Mesothelial cell of epicardium (in vitro differentiated cells): ENCODE measurements at regions not wholly inside any gene's neighbourhood (a gene's known extent, or its start where the extent isn't known, plus 50 kb on each side); places are given as distances from the start of the nearest gene placed in this dataset.

Experiments
- DNase-seq, 2 experiments: peaks; one replicate each; pipeline ENCODE4 v3.0.0; 2021; ENCODE audit warnings: low spot score in 2 of 2; ENCODE audit not compliant: unreplicated experiment in 2 of 2
- H3K27ac Mint-ChIP-seq: 2 replicates; pipeline ENCODE4 v1.8.0; 2021; ENCODE audit warnings: mixed read lengths
- H3K27me3 Mint-ChIP-seq: 2 replicates; pipeline ENCODE4 v1.8.0; 2021; ENCODE audit warnings: low read depth, mixed read lengths
- H3K36me3 Mint-ChIP-seq: 2 replicates; pipeline ENCODE4 v1.8.0; 2021; ENCODE audit warnings: mixed read lengths
- H3K4me1 Mint-ChIP-seq: 2 replicates; pipeline ENCODE4 v1.8.0; 2021; ENCODE audit warnings: mixed read lengths
- H3K4me3 Mint-ChIP-seq: 2 replicates; pipeline ENCODE4 v1.8.0; 2021; ENCODE audit warnings: mild to moderate bottlenecking, moderate library complexity, mixed read lengths
- H3K9me3 Mint-ChIP-seq: 2 replicates; pipeline ENCODE4 v1.8.0; 2021; ENCODE audit warnings: mixed read lengths
- CTCF ChIP-seq: fragments of 200-600 bp; sonication (generic); IDR thresholded peaks from one replicate; pipeline ENCODE4 v1.5.0; 2021; ENCODE audit warnings: antibody characterized with exemption; ENCODE audit not compliant: unreplicated experiment

- TF ChIP-seq CTCF: no peak
- H3K9me3 Mint-ChIP-seq: no peaks in the 10 kb centered on the region
Measured at GRCh38 chr6:128754658-128755256, 128.2 kb upstream of the LAMA2 start.

GRCh38 chr6:128743974-128744765 is 138.8 kb upstream of the LAMA2 start:
- H3K4me3 Mint-ChIP-seq: no peak overlapping the region
- H3K4me1 Mint-ChIP-seq: no peaks in the 10 kb centered on the region
- peaks cover 30% of the 10 kb centered on the region for H3K9me3 Mint-ChIP-seq
- DNase-seq: no peak
- H3K36me3 Mint-ChIP-seq: no peaks in the 10 kb centered on the region
- H3K27me3 Mint-ChIP-seq: no peaks in the 10 kb centered on the region
- no peak overlapping the region for H3K27ac Mint-ChIP-seq
- TF ChIP-seq CTCF: no peak

More at GRCh38 chr6:128754658-128755256, 128.2 kb upstream of the LAMA2 start:
- Mint-ChIP-seq H3K4me3 (no peak overlapping the region), H3K27ac (no peak overlapping the region), H3K4me1 (no peaks in the 10 kb centered on the region), H3K27me3 (no peaks in the 10 kb centered on the region), H3K36me3 (no peaks in the 10 kb centered on the region)
- DNase-seq: no peak

GRCh38 chr6:128742900-128743299 is 140.0 kb upstream of the LAMA2 start:
- no peaks in the 10 kb centered on the region for H3K4me1 Mint-ChIP-seq

GRCh38 chr6:128740951-128741350 is 142.0 kb upstream of the LAMA2 start:
- TF ChIP-seq CTCF: no peak
- no peak overlapping the region for H3K27ac Mint-ChIP-seq
- DNase-seq: no peak
- no peaks in the 10 kb centered on the region for H3K4me1 Mint-ChIP-seq
- H3K4me3 Mint-ChIP-seq: no peak overlapping the region
- peaks cover 26% of the 10 kb centered on the region for H3K9me3 Mint-ChIP-seq
- H3K27me3 Mint-ChIP-seq: no peaks in the 10 kb centered on the region
- H3K36me3 Mint-ChIP-seq: no peaks in the 10 kb centered on the region

More at GRCh38 chr6:128742900-128743299, 140.0 kb upstream of the LAMA2 start:
- H3K27ac Mint-ChIP-seq: no peak overlapping the region
- no peak for TF ChIP-seq CTCF
- no peak for DNase-seq
- no peaks in the 10 kb centered on the region for H3K36me3 Mint-ChIP-seq
- H3K9me3 Mint-ChIP-seq: peaks cover 23% of the 10 kb centered on the region
- no peaks in the 10 kb centered on the region for H3K27me3 Mint-ChIP-seq
- no peak overlapping the region for H3K4me3 Mint-ChIP-seq

GRCh38 chr6:128739112-128739511 is 143.8 kb upstream of the LAMA2 start:
- no peak for TF ChIP-seq CTCF
- H3K9me3 Mint-ChIP-seq: peaks cover 26% of the 10 kb centered on the region
- H3K27me3 Mint-ChIP-seq: no peaks in the 10 kb centered on the region
- no peaks in the 10 kb centered on the region for H3K4me1 Mint-ChIP-seq
- H3K4me3 Mint-ChIP-seq: no peak overlapping the region
- no peak overlapping the region for H3K27ac Mint-ChIP-seq
- DNase-seq: no peak
- no peaks in the 10 kb centered on the region for H3K36me3 Mint-ChIP-seq
